ENCODE measurements at regions not wholly inside any gene's neighbourhood (a gene's known extent, or its start where the extent isn't known, plus 50 kb on each side); places are given as distances from the start of the nearest gene placed in this dataset.

DNA sequence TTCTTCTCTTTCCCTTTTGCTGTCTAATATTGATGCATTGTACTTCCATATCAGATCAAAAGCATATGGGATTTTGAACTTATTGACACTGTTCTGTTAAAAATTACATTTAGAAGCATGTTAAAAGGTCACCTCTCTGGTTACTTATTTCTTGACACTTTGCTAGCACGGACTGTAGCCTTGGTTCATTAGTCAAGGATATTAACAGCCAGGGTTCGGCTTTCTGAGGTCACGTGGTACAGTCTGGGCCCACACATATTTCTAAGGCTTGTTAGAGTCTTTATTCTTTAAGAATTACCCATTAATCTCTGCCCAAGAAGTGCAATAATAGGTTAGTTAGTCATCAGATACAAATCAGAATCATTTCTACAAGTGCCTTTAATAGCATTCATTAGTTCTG is 1035.8 kb upstream of the FANCL start (continued):
- TF ChIP-seq POLR2A (IDR thresholded peaks at IDR 0.05; ENCODE audit: control extremely low read depth in 1 of 2, low read depth in 2 of 2, low read length in 2 of 2) (no peak), CHD7 (IDR thresholded peaks at IDR 0.05; ENCODE audit: insufficient replicate concordance, low read length) (no peak), SUZ12 (IDR thresholded peaks at IDR 0.05; ENCODE audit: low read length) (no peak), TBP (IDR thresholded peaks at IDR 0.05; ENCODE audit: low read depth, low read length) (no peak), CHD1 (IDR thresholded peaks at IDR 0.05; ENCODE audit: low read depth, low read length) (no peak), CBX8 (IDR thresholded peaks at IDR 0.05; ENCODE audit: borderline replicate concordance, low read depth, low read length) (no peak)
